ENCODE measurements at regions not wholly inside any gene's neighbourhood (a gene's known extent, or its start where the extent isn't known, plus 50 kb on each side); places are given as distances from the start of the nearest gene placed in this dataset.

DNA sequence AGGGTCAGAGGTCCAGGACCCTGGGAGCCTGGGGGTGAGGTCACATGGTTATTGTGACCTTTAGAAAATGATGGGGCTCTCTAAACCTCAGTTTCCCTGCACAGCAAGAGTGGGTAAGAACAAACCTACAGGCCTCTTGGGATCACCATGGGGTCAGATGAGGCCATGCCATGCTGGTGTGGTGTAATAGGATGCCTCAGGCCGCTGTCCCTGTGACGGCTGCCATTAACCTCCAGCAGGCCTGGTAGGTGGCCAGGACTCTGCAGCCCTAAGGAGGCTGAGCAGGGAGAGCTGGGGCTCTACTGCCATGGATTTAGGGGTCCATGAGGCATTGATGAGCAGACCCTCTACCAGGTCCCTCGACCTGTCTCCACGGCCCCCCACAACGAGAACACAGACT is 265.5 kb downstream of the CTTN start:
- H3K4me2 ChIP-seq (ENCODE audit: extremely low read depth, insufficient read depth, low read length): no peak overlapping the region
- no peak overlapping the region for H3K27ac ChIP-seq (ENCODE audit: insufficient read depth, low read length)
- H3K79me2 ChIP-seq (ENCODE audit: control insufficient read depth, insufficient read depth, low read length): no peaks in the 10 kb centered on the region
- peaks cover 2% of the 10 kb centered on the region for H3K27me3 ChIP-seq (ENCODE audit: control insufficient read depth, insufficient read depth, low read length)
- H3K4me3 ChIP-seq (replicated peaks in 1 of 4; ENCODE audit: control extremely low read depth in 1 of 4, insufficient read depth in 1 of 4, low read depth in 3 of 4, low read length in 4 of 4): no peak overlapping the region
- H4K20me1 ChIP-seq (ENCODE audit: control insufficient read depth, extremely low read depth, insufficient read depth, low read length): no peaks in the 10 kb centered on the region
- DNase-seq (ENCODE audit: low read depth in 2 of 2): no peak
- H2AFZ ChIP-seq (ENCODE audit: low read length): no peak overlapping the region
- no peaks in the 10 kb centered on the region for H3K9me3 ChIP-seq (ENCODE audit: control insufficient read depth, insufficient read depth, low read depth, low read length)
- no peak overlapping the region for H3K9ac ChIP-seq (ENCODE audit: insufficient read depth, low read length)
- H3K4me1 ChIP-seq (ENCODE audit: control insufficient read depth, extremely low read depth, insufficient read depth, low read length): no peaks in the 10 kb centered on the region
- no peaks in the 10 kb centered on the region for H3K36me3 ChIP-seq (ENCODE audit: control insufficient read depth, insufficient read depth, low read length)
- no peak for TF ChIP-seq CTCF (conservative IDR thresholded peaks at IDR 0.05 in 1 of 2, IDR thresholded peaks at IDR 0.05 in 1 of 2; ENCODE audit: low read depth in 1 of 2, low read length in 2 of 2)

GRCh38 chr11:70666311-70666710 is 268.0 kb downstream of the CTTN start:
- peaks cover 2% of the 10 kb centered on the region for H3K27me3 ChIP-seq (ENCODE audit: control insufficient read depth, insufficient read depth, low read length)
- no peak overlapping the region for H2AFZ ChIP-seq (ENCODE audit: low read length)
- H3K4me3 ChIP-seq (replicated peaks in 1 of 4; ENCODE audit: control extremely low read depth in 1 of 4, insufficient read depth in 1 of 4, low read depth in 3 of 4, low read length in 4 of 4): no peak overlapping the region
- H3K9ac ChIP-seq (ENCODE audit: insufficient read depth, low read length): no peak overlapping the region
- no peak overlapping the region for H3K27ac ChIP-seq (ENCODE audit: insufficient read depth, low read length)
- H3K36me3 ChIP-seq (ENCODE audit: control insufficient read depth, insufficient read depth, low read length): no peaks in the 10 kb centered on the region
- H3K4me1 ChIP-seq (ENCODE audit: control insufficient read depth, extremely low read depth, insufficient read depth, low read length): no peaks in the 10 kb centered on the region
- TF ChIP-seq EZH2 (IDR thresholded peaks at IDR 0.05; ENCODE audit: low read length, missing control alignments): no peak
- H3K9me3 ChIP-seq (ENCODE audit: control insufficient read depth, insufficient read depth, low read depth, low read length): no peaks in the 10 kb centered on the region
- DNase-seq (ENCODE audit: low read depth in 2 of 2): no peak
- no peaks in the 10 kb centered on the region for H3K79me2 ChIP-seq (ENCODE audit: control insufficient read depth, insufficient read depth, low read length)
- H4K20me1 ChIP-seq (ENCODE audit: control insufficient read depth, extremely low read depth, insufficient read depth, low read length): no peaks in the 10 kb centered on the region
- H3K4me2 ChIP-seq (ENCODE audit: extremely low read depth, insufficient read depth, low read length): no peak overlapping the region

DNA sequence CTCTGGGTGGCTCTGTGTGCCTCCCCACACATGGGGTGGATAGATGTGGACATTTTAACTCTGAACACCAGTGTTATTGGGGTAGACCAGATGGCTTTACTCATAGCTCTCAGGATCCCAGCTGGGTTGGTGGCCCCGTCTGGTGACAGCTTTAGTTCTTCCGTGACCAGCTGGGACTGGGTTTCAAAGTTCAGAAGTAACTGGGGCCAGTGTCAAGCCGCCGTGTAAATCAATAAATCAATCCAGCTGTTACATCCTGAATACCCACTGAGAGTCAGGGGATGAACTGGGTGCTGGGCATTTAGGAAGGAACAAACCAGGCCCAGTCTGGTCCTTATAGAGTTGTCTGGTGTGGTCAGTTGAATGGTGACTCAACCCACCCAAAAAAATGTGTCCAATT is 269.4 kb downstream of the CTTN start:
- H2AFZ ChIP-seq (ENCODE audit: low read length): no peak overlapping the region
- H3K4me3 ChIP-seq (replicated peaks in 1 of 4; ENCODE audit: control extremely low read depth in 1 of 4, insufficient read depth in 1 of 4, low read depth in 3 of 4, low read length in 4 of 4): no peak overlapping the region
- H4K20me1 ChIP-seq (ENCODE audit: control insufficient read depth, extremely low read depth, insufficient read depth, low read length): no peaks in the 10 kb centered on the region
- H3K79me2 ChIP-seq (ENCODE audit: control insufficient read depth, insufficient read depth, low read length): no peaks in the 10 kb centered on the region
- no peak for DNase-seq (ENCODE audit: low read depth in 2 of 2)
- H3K27ac ChIP-seq (ENCODE audit: insufficient read depth, low read length): no peak overlapping the region
- H3K36me3 ChIP-seq (ENCODE audit: control insufficient read depth, insufficient read depth, low read length): no peaks in the 10 kb centered on the region
- H3K4me2 ChIP-seq (ENCODE audit: extremely low read depth, insufficient read depth, low read length): no peak overlapping the region
- H3K4me1 ChIP-seq (ENCODE audit: control insufficient read depth, extremely low read depth, insufficient read depth, low read length): no peaks in the 10 kb centered on the region
- no peaks in the 10 kb centered on the region for H3K27me3 ChIP-seq (ENCODE audit: control insufficient read depth, insufficient read depth, low read length)
- TF ChIP-seq CTCF (conservative IDR thresholded peaks at IDR 0.05 in 1 of 2, IDR thresholded peaks at IDR 0.05 in 1 of 2; ENCODE audit: low read depth in 1 of 2, low read length in 2 of 2): no peak
- TF ChIP-seq EZH2 (IDR thresholded peaks at IDR 0.05; ENCODE audit: low read length, missing control alignments): no peak
- H3K9ac ChIP-seq (ENCODE audit: insufficient read depth, low read length): no peak overlapping the region
- H3K9me3 ChIP-seq (ENCODE audit: control insufficient read depth, insufficient read depth, low read depth, low read length): no peaks in the 10 kb centered on the region
